ENCODE measurements at regions not wholly inside any gene's neighbourhood (a gene's known extent, or its start where the extent isn't known, plus 50 kb on each side); places are given as distances from the start of the nearest gene placed in this dataset.

DNA sequence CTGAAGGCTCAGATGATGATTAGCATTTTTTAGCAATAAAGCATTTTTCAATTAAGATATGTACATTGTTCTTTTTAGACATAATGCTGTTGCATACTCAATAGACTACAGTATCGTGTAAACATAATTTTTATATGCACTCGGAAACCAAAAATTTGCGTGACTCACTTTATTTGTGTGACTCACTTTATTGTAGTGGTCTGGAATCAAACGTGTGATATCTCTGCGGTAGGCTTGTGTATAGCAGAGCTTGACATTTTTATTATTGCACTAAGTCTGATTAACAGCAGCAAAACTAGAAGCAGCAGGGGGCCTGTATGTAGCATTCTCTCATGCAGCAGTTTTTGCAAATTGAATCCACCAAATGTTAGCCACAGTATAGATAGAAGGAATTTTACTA lies 119.1 kb upstream of the PRDX4 start:
- no peak for DNase-seq

DNA sequence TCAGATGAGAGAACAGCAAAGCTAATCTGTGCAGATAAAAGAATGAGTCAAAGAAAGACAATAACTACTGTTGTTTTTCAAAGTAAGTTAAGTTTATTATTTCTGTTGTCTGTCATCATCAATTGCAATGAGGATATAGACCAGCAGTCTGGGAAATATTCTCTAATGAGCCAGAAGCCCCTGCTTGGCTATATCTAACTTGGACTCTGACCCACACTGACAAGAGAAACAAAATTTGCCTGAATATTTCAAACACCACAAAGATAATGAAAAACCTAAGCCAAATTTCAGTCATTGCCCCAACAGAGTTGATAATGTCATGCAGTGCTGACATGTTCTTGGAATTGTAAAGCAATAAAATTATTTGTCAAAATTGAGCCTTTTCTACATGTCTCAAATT lies 115.0 kb upstream of the PRDX4 start:
- DNase-seq, result no peak

DNA sequence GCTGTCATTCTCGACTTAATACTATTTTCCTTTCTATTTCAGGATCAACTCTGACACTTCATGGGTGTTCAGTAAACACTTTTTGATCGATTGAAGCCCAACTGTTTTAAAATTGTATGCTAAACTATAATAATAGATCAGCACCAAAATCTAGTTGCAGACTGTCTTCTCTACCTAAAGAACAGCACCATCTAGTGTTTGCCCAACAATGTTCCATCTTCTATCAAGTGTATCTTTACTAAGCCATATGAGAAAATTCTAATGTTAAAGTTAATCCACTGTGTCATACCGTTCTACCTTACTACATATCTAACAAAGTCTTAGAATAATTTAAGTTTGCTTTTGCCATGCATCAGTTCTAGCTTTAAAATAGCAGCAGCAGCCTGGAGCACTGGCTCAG lies 113.0 kb upstream of the PRDX4 start:
- peak; percentile 6 for DNase-seq

DNA sequence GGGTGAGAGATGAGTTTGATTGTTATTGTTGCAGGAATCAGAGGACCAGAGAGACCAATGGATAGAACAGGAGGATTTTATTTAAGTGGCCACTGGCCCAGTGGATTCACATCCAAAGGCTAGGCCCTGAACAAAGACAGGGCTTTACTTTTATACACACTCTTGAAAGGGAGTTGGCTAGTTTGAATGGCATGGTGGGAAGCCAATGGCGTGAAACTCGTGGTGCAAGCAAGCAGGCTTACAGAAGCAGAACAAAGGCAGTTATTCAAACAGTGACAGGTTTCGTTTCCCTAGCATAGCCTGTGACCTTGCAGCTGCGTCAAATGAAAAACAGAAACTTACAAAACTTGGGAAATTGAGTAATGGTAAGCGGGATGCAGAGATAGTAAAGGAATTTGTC lies 110.2 kb upstream of the PRDX4 start:
- no peak for DNase-seq

DNA sequence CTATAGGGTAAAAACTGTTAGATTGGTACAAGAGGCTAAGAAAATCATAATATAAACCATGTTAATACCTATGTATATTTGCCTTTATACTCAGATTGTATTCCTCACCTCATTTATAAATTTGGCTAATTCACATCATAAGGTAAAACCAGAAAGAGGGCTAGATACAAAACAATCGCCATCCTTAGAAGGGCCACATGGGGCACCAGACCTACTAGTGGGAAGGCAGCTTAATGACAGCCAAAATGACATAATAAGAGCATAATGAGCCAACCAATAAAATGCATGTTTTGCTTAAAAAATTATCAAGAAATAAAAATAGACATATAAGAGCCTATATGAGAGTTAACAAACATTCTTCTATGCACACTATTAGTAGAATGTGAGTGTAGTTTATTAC lies 107.3 kb upstream of the PRDX4 start:
- no peak for DNase-seq

DNA sequence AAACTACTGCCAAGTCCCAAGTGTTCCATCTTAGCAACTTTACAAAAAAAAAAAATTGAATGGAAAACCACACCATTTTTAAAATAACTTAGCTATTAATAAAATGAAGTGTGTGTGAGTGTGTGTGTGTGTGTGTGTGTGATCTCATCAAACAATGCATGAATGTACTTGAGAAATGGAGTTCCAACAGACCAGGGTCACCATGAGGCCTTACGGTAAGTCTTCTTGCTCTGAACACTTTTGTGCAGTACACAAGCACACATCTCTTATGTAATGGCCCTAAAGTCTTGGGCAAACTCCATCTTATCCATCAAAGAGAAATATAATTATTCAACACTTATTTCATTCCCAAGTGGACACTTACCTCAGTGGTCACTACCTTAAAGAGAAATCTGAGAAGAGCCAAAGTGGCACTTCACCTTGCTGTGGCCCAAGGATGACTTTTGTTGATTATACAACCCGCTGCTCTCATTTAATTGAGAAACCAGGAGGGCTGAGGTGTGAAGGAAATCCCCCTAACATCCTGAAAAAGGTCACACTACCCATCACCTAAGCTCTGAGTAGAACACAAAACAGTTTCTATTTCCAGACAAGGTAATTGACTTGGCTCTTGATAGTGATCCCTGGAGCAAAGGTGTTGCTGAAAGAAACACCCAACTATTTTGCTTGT lies 96.5 kb upstream of the PRDX4 start:
- no peak for DNase-seq

DNA sequence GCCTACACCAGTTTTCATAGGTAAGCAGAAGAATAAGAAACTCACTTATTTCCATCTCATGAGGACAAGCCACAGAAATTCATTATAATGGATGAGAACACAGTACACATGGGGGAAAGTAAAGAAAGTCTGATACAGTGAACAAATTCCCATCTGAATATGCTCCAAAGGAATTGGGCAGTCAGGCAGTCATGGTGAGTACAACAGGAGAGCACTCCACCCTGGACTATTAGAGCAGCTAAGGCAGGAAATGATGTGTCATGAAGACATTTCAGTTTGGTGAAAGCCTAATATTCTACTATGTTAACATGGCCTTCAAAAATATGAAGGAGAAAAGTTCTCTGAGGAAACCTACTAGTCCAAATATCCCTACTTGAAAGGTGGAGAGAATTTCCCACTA lies 92.0 kb upstream of the PRDX4 start:
- DNase-seq, result no peak

DNA sequence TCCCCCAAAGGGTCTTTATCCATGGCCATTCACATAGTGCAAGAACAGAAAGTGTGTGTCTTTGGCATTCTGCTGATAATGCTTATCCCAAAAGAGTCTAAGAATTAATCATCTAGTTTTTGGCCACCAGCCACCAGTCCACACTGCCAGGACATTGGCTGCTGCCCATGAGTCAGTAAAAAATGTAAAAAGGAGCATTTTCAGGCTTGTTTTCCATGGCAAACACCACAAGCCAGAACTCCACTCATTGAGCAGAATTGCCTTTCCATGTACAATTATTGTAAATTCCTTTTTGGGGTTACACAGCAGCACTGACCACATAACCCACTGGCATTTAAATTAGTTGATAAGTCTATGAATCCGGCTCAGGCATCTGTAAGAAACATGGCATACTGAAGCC lies 89.2 kb upstream of the PRDX4 start:
- no peak for DNase-seq

DNA sequence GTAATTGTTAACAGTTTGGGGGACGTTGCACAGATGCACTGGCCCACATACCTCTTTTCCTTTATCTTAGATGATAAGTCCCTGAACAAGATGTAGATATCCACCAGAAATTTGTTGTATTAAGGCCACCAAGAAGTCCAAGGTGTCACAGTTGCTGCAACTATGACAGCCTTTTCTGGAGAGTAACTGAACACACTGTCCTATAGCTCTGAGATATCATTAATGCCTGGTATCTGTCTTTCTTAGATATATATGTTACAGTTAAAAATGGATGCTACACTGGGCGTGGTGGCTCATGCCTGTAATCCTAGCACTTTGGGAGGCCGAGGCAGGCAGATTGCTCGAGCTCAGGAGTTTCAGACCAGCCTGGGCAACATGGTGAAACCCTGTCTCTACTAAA lies 77.8 kb upstream of the PRDX4 start:
- DNase-seq, result no peak

DNA sequence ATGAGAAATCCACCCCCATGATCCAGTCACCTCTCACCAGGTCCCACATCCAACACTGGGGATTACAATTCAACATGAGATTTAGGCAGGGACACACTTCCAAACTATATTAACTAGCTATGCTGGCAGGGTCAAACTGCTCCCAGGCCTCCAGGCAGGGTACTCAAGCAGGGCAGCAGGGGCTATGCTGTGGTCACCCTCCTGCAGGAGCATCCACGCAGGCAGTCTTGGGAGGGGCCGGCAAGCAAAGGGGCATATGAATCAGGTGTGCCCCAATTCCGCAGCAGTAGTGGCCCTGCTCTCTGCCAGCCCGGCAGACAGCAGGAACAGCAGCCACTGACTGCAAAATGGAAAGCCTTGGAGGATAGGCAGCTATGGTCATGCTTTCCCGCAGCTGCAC lies 74.6 kb upstream of the PRDX4 start:
- DNase-seq, result no peak

DNA sequence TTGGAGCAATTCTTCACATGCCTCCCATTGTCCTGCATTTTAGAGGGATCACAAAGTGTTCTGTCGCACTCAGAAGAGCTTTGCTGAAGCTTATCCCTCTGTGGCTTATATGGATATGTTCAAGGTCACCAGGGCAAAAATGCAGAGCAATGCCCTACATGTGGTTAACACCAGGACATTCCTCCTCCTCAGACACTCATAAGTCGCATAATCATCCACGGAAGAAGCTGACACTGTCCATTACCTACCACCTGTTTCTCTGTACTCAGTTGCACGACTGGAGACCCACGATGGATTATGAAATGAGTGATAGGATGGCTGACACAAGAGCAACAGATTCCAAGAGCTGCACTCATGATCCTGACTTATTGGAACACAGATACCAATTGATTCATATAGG lies 68.7 kb upstream of the PRDX4 start:
- no peak for DNase-seq

DNA sequence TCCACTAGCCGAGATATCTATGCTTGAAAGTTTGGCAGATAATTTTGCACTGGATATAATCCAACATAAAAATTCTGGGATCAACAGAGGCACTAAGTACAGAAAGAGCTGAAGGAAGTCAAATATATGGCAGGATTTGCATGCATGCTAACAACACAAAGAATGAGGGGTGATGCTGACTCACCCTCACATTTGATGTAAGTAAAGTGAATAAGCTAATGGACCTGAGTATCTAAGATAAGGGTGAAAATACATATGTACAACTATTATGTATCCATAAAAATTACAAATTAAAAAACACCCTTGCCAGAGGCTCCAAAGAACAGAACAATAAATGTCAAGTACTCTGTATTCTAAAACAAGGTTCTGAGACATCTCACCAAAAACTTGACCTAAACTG lies 63.8 kb upstream of the PRDX4 start:
- no peak for DNase-seq

DNA sequence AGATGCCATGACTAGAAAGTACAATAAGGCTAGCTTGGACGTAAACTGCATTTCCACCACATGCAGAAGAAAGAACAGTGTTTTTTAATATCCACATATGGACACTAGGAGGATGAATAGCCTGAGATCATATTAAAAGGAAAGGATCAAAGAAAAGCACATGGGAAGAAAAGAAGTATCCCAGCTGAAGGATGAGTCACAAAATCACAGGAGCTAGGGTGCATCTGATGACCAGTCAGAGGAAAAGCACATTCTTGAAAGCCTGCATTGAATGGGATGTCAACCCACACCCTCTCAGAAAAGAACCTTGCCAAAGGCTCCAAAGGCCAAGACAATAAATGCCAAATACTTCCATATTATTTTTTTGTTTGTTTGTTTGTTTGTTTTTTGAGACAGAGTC lies 56.8 kb upstream of the PRDX4 start:
- no peak for DNase-seq

DNA sequence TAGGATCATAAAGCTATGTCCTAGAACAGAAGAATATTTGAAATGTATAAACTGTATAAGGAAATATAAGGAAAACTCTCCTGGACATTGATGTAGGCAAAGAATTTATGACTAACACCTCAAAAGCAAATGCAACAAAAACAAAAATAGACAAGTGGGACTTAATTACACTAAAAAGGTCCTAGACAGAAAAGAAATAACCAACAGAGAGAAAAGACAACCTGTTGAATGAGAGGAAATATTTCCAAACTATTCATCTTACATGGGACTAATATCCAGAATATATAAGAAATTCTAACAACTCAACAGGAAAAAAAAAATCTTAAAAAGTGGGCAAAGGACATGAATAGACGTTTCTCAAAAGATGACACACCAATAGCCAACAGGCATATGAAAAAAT lies 54.4 kb upstream of the PRDX4 start:
- DNase-seq, result no peak

DNA sequence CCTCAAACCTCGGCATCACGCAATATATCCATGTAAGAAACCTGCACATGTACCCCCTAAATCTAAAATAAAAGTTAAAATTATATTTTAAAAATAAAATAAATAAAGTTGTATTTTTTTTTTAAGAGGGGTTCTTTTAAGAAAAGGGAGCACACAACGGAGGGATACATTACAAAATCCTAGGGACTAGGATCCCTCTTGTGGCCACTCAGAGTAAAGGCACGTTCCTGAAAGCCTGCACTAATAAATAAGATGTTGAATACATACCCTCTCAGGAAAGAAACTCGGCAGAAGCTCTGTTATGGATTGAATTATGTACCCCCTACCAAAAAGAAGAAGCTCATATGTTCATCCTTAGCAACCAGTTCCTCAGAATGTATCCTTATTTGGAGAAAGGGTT lies 50.9 kb upstream of the PRDX4 start:
- no peak for DNase-seq

Data from hindlimb muscle (tissue), 1 donor.